ENCODE measurements at regions not wholly inside any gene's neighbourhood (a gene's known extent, or its start where the extent isn't known, plus 50 kb on each side); places are given as distances from the start of the nearest gene placed in this dataset.

DNA sequence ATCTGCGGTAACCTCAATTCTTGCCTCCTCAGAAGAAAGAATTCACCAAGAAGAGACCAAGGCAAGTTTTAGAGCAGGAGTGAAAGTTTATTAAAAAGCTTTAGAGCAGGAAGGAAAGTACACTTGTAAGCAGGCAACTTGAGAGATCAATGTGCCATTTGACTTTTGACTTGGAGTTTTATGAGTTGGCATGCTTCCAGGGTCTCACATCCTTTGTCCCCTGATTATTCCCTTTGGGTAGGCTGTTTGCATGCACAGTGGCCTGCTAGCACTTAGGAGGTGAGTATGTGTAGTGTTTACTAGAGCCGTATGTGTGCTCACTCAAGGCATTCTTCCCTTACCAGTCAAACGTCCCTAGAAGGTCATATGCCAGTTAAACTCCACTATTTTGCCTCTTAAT, 111.0 kb upstream of the RAI14 start:
- Histone ChIP-seq H3K4me3 (ENCODE audit: low read length) (no peak overlapping the region), H3K27me3 (ENCODE audit: insufficient read depth, low read length, poor library complexity, severe bottlenecking) (peaks cover 7% of the 10 kb centered on the region), H3K36me3 (ENCODE audit: insufficient read depth, low read length) (no peaks in the 10 kb centered on the region), H3K27ac (ENCODE audit: low read depth, low read length) (no peak overlapping the region), H3K9me3 (ENCODE audit: low read length) (no peaks in the 10 kb centered on the region), H3K4me1 (ENCODE audit: insufficient read depth, low read length) (no peaks in the 10 kb centered on the region)
- Mint-ChIP-seq H3K4me1 (no peaks in the 10 kb centered on the region), H3K27me3 (peaks cover 10 to 43% of the 10 kb centered on the region in 2 donors), H3K27ac (no peak overlapping the region), H3K36me3 (no peaks in the 10 kb centered on the region), H3K9me3 (peaks cover 4 to 18% (median 17%) of the 10 kb centered on the region in 5 donors), H3K4me3 (no peak overlapping the region)
- ChIA-PET POLR2A (no interaction called here), CTCF (no interaction called here)
- no peak for DNase-seq

DNA sequence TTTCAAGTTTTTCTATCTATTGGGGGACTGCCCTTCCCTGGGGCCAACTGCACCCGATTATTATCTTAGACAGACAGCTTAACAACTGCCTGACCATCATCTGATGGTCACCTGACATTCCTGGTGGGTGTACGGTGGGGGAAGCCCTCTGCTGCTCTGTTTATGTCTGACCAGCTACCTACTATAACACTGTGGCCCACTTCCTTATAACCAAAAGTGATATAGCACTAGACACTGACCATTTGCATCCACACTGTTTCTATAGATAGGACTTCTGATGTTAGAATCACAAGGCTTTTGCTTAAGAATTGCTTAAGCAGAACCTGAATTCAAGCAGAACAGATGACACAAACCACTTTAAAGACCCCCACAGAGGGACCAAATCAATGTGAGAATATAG, 110.5 kb upstream of the RAI14 start:
- H3K4me3 Mint-ChIP-seq: no peak overlapping the region
- H3K9me3 ChIP-seq (ENCODE audit: low read length): no peaks in the 10 kb centered on the region
- ChIA-PET POLR2A (no interaction called here), CTCF (no interaction called here)
- no peaks in the 10 kb centered on the region for H3K4me1 Mint-ChIP-seq
- no peak overlapping the region for H3K4me3 ChIP-seq (ENCODE audit: low read length)
- no peak overlapping the region for H3K27ac ChIP-seq (ENCODE audit: low read depth, low read length)
- H3K9me3 Mint-ChIP-seq: peaks cover 4 to 18% (median 17%) of the 10 kb centered on the region in 5 donors
- no peaks in the 10 kb centered on the region for H3K4me1 ChIP-seq (ENCODE audit: insufficient read depth, low read length)
- H3K27me3 Mint-ChIP-seq: peaks cover 9 to 40% of the 10 kb centered on the region in 2 donors
- H3K27ac Mint-ChIP-seq: no peak overlapping the region
- H3K27me3 ChIP-seq (ENCODE audit: insufficient read depth, low read length, poor library complexity, severe bottlenecking): peaks cover 7% of the 10 kb centered on the region
- no peak for DNase-seq
- H3K36me3 ChIP-seq (ENCODE audit: insufficient read depth, low read length): no peaks in the 10 kb centered on the region
- H3K36me3 Mint-ChIP-seq: no peaks in the 10 kb centered on the region

- ChIA-PET CTCF (no interaction called here), POLR2A (no interaction called here)
- Histone ChIP-seq H3K4me1 (ENCODE audit: insufficient read depth, low read length) (no peaks in the 10 kb centered on the region), H3K36me3 (ENCODE audit: insufficient read depth, low read length) (no peaks in the 10 kb centered on the region), H3K27ac (ENCODE audit: low read depth, low read length) (no peak overlapping the region), H3K27me3 (ENCODE audit: insufficient read depth, low read length, poor library complexity, severe bottlenecking) (peaks cover 7% of the 10 kb centered on the region), H3K9me3 (ENCODE audit: low read length) (no peaks in the 10 kb centered on the region), H3K4me3 (ENCODE audit: low read length) (no peak overlapping the region)
- peaks cover 5 to 35% of the 10 kb centered on the region in 2 donors for H3K27me3 Mint-ChIP-seq
- no peaks in the 10 kb centered on the region for H3K4me1 Mint-ChIP-seq
- H3K4me3 Mint-ChIP-seq: no peak overlapping the region
- peaks cover 4 to 18% (median 16%) of the 10 kb centered on the region in 5 donors for H3K9me3 Mint-ChIP-seq
- no peak overlapping the region for H3K27ac Mint-ChIP-seq
- DNase-seq: no peak
- H3K36me3 Mint-ChIP-seq: no peaks in the 10 kb centered on the region
Observed at GRCh38 chr5:34547300-34548085, 108.6 kb upstream of the RAI14 start.

DNA sequence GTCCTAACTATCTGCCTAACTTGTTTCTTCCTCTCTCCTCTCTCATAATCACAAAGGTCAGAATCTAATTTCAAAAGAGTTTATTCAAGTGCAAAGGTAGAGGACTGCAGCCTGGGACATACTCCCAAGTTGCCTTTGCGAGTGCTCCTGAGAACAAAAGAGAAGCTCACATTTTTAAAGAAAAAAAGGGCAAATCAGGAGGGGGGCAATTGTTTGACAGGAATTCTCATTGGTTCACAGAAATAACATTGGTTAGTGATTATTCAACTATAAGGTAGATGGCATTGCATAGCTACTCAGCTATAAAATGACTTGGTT, 108.1 kb upstream of the RAI14 start:
- Histone ChIP-seq H3K9me3 (ENCODE audit: low read length) (no peaks in the 10 kb centered on the region), H3K36me3 (ENCODE audit: insufficient read depth, low read length) (no peaks in the 10 kb centered on the region), H3K4me3 (ENCODE audit: low read length) (no peak overlapping the region), H3K27ac (ENCODE audit: low read depth, low read length) (no peak overlapping the region), H3K4me1 (ENCODE audit: insufficient read depth, low read length) (no peaks in the 10 kb centered on the region), H3K27me3 (ENCODE audit: insufficient read depth, low read length, poor library complexity, severe bottlenecking) (peaks cover 7% of the 10 kb centered on the region)
- no peak for DNase-seq
- peaks cover 3 to 30% of the 10 kb centered on the region in 2 donors for H3K27me3 Mint-ChIP-seq
- no peaks in the 10 kb centered on the region for H3K36me3 Mint-ChIP-seq
- H3K4me1 Mint-ChIP-seq: no peaks in the 10 kb centered on the region
- no peak overlapping the region for H3K4me3 Mint-ChIP-seq
- H3K27ac Mint-ChIP-seq: no peak overlapping the region
- peaks cover 4 to 15% (median 12%) of the 10 kb centered on the region in 5 donors for H3K9me3 Mint-ChIP-seq
- ChIA-PET POLR2A (no interaction called here), CTCF (no interaction called here)

GRCh38 chr5:34550247-34550646, 105.9 kb upstream of the RAI14 start:
- Histone ChIP-seq H3K9me3 (ENCODE audit: low read length) (no peaks in the 10 kb centered on the region), H3K4me1 (ENCODE audit: insufficient read depth, low read length) (no peaks in the 10 kb centered on the region), H3K4me3 (ENCODE audit: low read length) (no peak overlapping the region), H3K27me3 (ENCODE audit: insufficient read depth, low read length, poor library complexity, severe bottlenecking) (peaks cover 7% of the 10 kb centered on the region), H3K27ac (ENCODE audit: low read depth, low read length) (no peak overlapping the region), H3K36me3 (ENCODE audit: insufficient read depth, low read length) (no peaks in the 10 kb centered on the region)
- POLR2A ChIA-PET: interaction anchor here (0.7 kb wide), 1 partner anchor 332 kb away, joined by 7 read pairs; no protein-coding TSS in a partner anchor
- CTCF ChIA-PET: interaction anchor here (1.6 kb wide), 1 partner anchor 27 kb away, joined by 4 read pairs; no protein-coding TSS in a partner anchor
- Mint-ChIP-seq H3K27ac (no peak overlapping the region), H3K36me3 (no peaks in the 10 kb centered on the region), H3K4me3 (no peak overlapping the region), H3K27me3 (peaks cover 3 to 28% of the 10 kb centered on the region in 2 donors), H3K4me1 (no peaks in the 10 kb centered on the region), H3K9me3 (peaks cover 0 to 7% (median 5%) of the 10 kb centered on the region in 5 donors)
- DNase-seq: no peak

DNA sequence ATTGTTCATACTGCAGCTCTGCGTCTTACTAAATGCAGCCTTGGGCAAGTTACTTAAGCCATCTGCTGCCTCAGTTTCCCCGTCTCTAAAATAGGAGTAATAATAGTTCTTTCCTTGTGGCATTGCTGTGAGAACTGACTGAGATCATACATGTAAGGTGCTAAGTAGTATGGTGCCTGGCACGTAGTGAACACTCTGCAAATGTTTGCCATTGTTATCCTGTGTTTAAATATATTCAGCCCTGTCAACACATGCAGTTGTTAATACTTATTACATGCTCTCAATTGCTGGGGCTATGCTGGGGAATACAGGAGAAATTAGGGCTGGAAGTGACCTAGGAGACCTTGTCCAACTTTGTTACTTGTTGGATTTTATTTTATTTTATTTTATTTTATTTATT, 105.2 kb upstream of the RAI14 start:
- Mint-ChIP-seq H3K27me3 (peaks cover 1 to 28% of the 10 kb centered on the region in 2 donors), H3K4me3 (no peak overlapping the region), H3K27ac (no peak overlapping the region), H3K36me3 (no peaks in the 10 kb centered on the region), H3K4me1 (no peaks in the 10 kb centered on the region), H3K9me3 (peaks cover 0 to 6% (median under 1%) of the 10 kb centered on the region in 5 donors)
- no peak overlapping the region for H3K4me3 ChIP-seq (ENCODE audit: low read length)
- ChIA-PET CTCF (interaction anchor here (1.6 kb wide), 1 partner anchor 28 kb away, joined by 4 read pairs; no protein-coding TSS in a partner anchor), POLR2A (no interaction called here)
- H3K36me3 ChIP-seq (ENCODE audit: insufficient read depth, low read length): no peaks in the 10 kb centered on the region
- H3K9me3 ChIP-seq (ENCODE audit: low read length): no peaks in the 10 kb centered on the region
- no peaks in the 10 kb centered on the region for H3K4me1 ChIP-seq (ENCODE audit: insufficient read depth, low read length)
- DNase-seq: no peak
- H3K27ac ChIP-seq (ENCODE audit: low read depth, low read length): no peak overlapping the region
- peaks cover 7% of the 10 kb centered on the region for H3K27me3 ChIP-seq (ENCODE audit: insufficient read depth, low read length, poor library complexity, severe bottlenecking)

DNA sequence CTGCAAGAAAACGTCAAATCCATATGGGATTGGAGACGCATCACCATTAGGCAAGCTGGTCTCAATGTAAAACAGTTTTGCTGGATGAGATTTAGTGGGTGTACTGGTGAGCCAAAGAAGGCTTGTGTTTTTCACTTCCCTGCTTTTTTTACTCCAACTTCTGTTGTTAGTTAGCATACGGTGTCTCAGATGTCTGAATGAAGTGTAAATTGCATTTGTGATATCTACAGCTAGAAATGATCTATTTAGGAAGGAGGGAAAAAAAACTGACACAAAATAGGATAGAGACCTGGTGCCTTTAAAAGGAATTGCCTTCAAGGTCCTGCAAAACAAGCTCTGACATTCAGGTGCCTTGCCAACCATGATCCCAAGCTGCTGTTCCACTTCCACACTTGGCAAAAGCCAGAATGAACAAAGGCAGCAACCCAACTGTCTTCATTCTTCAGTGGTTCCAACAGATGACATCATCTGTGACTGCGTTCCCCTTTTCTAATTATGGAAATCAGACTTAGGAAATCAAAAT, 104.2 kb upstream of the RAI14 start:
- no peak overlapping the region for H3K4me3 ChIP-seq (ENCODE audit: low read length)
- Mint-ChIP-seq H3K4me3 (no peak overlapping the region), H3K9me3 (peaks cover 0 to 3% (median 0%) of the 10 kb centered on the region in 5 donors), H3K4me1 (no peaks in the 10 kb centered on the region), H3K36me3 (no peaks in the 10 kb centered on the region), H3K27ac (no peak overlapping the region), H3K27me3 (peaks cover 1 to 27% of the 10 kb centered on the region in 2 donors)
- no peaks in the 10 kb centered on the region for H3K9me3 ChIP-seq (ENCODE audit: low read length)
- ChIA-PET POLR2A (no interaction called here), CTCF (no interaction called here)
- H3K4me1 ChIP-seq (ENCODE audit: insufficient read depth, low read length): no peaks in the 10 kb centered on the region
- H3K27ac ChIP-seq (ENCODE audit: low read depth, low read length): no peak overlapping the region
- DNase-seq: no peak
- no peaks in the 10 kb centered on the region for H3K36me3 ChIP-seq (ENCODE audit: insufficient read depth, low read length)
- H3K27me3 ChIP-seq (ENCODE audit: insufficient read depth, low read length, poor library complexity, severe bottlenecking): peaks cover 7% of the 10 kb centered on the region

DNA sequence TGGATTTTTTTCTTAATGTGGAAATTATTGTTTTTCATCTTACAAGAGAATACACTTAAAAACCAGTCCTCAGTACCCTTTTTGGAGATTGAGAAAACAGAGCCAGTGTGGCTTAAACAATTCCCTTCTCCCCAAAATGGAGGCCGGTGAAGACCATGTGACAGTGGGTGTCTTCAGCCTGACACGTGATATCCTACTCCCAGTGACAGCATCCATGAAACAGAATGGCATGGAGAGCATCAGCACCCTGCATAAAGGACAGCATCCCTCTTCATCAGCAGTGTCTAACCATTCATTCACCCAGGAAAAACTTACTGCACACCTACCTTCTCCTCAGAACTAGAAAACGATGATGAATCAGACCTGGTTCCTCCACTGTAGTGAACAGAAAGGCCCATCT, 103.4 kb upstream of the RAI14 start:
- peaks cover 7% of the 10 kb centered on the region for H3K27me3 ChIP-seq (ENCODE audit: insufficient read depth, low read length, poor library complexity, severe bottlenecking)
- no peaks in the 10 kb centered on the region for H3K36me3 ChIP-seq (ENCODE audit: insufficient read depth, low read length)
- DNase-seq: no peak
- H3K4me1 ChIP-seq (ENCODE audit: insufficient read depth, low read length): no peaks in the 10 kb centered on the region
- no peaks in the 10 kb centered on the region for H3K4me1 Mint-ChIP-seq
- H3K36me3 Mint-ChIP-seq: no peaks in the 10 kb centered on the region
- no peak overlapping the region for H3K4me3 ChIP-seq (ENCODE audit: low read length)
- peaks cover 1 to 23% of the 10 kb centered on the region in 2 donors for H3K27me3 Mint-ChIP-seq
- H3K9me3 Mint-ChIP-seq: peaks cover 0 to 3% (median 0%) of the 10 kb centered on the region in 5 donors
- H3K27ac ChIP-seq (ENCODE audit: low read depth, low read length): no peak overlapping the region
- ChIA-PET POLR2A (no interaction called here), CTCF (no interaction called here)
- H3K4me3 Mint-ChIP-seq: no peak overlapping the region
- no peak overlapping the region for H3K27ac Mint-ChIP-seq
- no peaks in the 10 kb centered on the region for H3K9me3 ChIP-seq (ENCODE audit: low read length)

Data from CD8-positive, alpha-beta memory T cell (primary cell).